ENCODE measurements at regions not wholly inside any gene's neighbourhood (a gene's known extent, or its start where the extent isn't known, plus 50 kb on each side); places are given as distances from the start of the nearest gene placed in this dataset.

DNA sequence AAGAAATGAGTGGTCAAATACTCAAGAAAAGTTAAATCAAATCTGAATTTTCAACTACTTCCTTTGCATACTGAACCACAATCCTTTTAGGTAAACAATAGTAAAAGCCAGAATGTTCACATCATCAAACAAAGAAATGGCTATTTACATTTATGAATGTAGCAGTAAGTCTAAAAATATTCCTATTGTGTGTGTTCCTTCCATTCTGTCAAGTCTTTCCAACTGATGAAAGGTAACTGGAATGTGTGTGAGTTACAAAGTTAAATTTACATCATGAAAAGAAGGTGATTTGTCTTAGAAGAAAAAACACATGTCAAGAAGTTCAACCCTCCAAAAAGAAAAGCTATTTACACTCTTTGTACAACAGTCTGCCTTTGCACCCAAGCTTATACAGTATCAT, 203.1 kb downstream of the SIPA1L2 start:
- Histone ChIP-seq H3K4me2 (ENCODE audit: control insufficient read depth, extremely low read depth, insufficient read depth, low read depth, low read length) (no peak overlapping the region), H3K4me3 (ENCODE audit: control insufficient read depth in 2 of 3, extremely low read depth in 1 of 3, insufficient read depth in 2 of 3, low read depth in 1 of 3, low read length in 3 of 3) (no peak overlapping the region), H3K4me1 (ENCODE audit: control insufficient read depth, extremely low read depth, insufficient read depth, low read length) (peaks cover 13% of the 10 kb centered on the region), H3K9me1 (ENCODE audit: control insufficient read depth, extremely low read depth, insufficient read depth, low read length) (no peaks in the 10 kb centered on the region), H3K9me3 (ENCODE audit: control insufficient read depth, low read depth, low read length) (no peaks in the 10 kb centered on the region), H3K27me3 (ENCODE audit: control insufficient read depth, extremely low read depth, insufficient read depth, low read length) (no peaks in the 10 kb centered on the region), H3K27ac (ENCODE audit: control insufficient read depth, insufficient read depth, low read length) (no peak overlapping the region), H2AFZ (ENCODE audit: control insufficient read depth, low read length) (no peak overlapping the region), H3K79me2 (ENCODE audit: control insufficient read depth, insufficient read depth, low read length) (no peaks in the 10 kb centered on the region), H3K9ac (ENCODE audit: control insufficient read depth, extremely low read depth, insufficient read depth, low read length) (no peak overlapping the region), H4K20me1 (ENCODE audit: control insufficient read depth, extremely low read depth, insufficient read depth, low read length) (no peaks in the 10 kb centered on the region), H3K36me3 (ENCODE audit: control insufficient read depth in 2 of 2, extremely low read depth in 1 of 2, insufficient read depth in 2 of 2, low read length in 2 of 2) (no peaks in the 10 kb centered on the region)
- DNase-seq (ENCODE audit: low read depth, low spot score): no peak
- dilution Hi-C loops (cut with MboI; ENCODE audit: extremely low pct_ligation_motif_present, low sequenced_read_pairs): no loop called here
- no peak for FAIRE-seq
- no peak for TF ChIP-seq EZH2 (IDR thresholded peaks at IDR 0.05; ENCODE audit: low read length)
- TF ChIP-seq, protein P1, sequence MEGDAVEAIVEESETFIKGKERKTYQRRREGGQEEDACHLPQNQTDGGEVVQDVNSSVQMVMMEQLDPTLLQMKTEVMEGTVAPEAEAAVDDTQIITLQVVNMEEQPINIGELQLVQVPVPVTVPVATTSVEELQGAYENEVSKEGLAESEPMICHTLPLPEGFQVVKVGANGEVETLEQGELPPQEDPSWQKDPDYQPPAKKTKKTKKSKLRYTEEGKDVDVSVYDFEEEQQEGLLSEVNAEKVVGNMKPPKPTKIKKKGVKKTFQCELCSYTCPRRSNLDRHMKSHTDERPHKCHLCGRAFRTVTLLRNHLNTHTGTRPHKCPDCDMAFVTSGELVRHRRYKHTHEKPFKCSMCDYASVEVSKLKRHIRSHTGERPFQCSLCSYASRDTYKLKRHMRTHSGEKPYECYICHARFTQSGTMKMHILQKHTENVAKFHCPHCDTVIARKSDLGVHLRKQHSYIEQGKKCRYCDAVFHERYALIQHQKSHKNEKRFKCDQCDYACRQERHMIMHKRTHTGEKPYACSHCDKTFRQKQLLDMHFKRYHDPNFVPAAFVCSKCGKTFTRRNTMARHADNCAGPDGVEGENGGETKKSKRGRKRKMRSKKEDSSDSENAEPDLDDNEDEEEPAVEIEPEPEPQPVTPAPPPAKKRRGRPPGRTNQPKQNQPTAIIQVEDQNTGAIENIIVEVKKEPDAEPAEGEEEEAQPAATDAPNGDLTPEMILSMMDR (optimal IDR thresholded peaks at IDR 0.05 in 1 of 3, IDR thresholded peaks at IDR 0.05 in 1 of 3, conservative IDR thresholded peaks at IDR 0.05 in 1 of 3; ENCODE audit: extremely low read depth in 1 of 3, insufficient read depth in 2 of 3, low read length in 3 of 3): no peak

- H3K36me3 ChIP-seq (ENCODE audit: control insufficient read depth in 2 of 2, extremely low read depth in 1 of 2, insufficient read depth in 2 of 2, low read length in 2 of 2): no peaks in the 10 kb centered on the region
- no peak overlapping the region for H3K27ac ChIP-seq (ENCODE audit: control insufficient read depth, insufficient read depth, low read length)
- dilution Hi-C loops (cut with MboI; ENCODE audit: extremely low pct_ligation_motif_present, low sequenced_read_pairs): no loop called here
- FAIRE-seq (no peak), DNase-seq (ENCODE audit: low read depth, low spot score) (no peak)
- no peak overlapping the region for H3K9ac ChIP-seq (ENCODE audit: control insufficient read depth, extremely low read depth, insufficient read depth, low read length)
- H3K27me3 ChIP-seq (ENCODE audit: control insufficient read depth, extremely low read depth, insufficient read depth, low read length): no peaks in the 10 kb centered on the region
- H3K79me2 ChIP-seq (ENCODE audit: control insufficient read depth, insufficient read depth, low read length): no peaks in the 10 kb centered on the region
- TF ChIP-seq EZH2 (IDR thresholded peaks at IDR 0.05; ENCODE audit: low read length): no peak
- TF ChIP-seq, protein P1 (optimal IDR thresholded peaks at IDR 0.05 in 1 of 3, IDR thresholded peaks at IDR 0.05 in 1 of 3, conservative IDR thresholded peaks at IDR 0.05 in 1 of 3; ENCODE audit: extremely low read depth in 1 of 3, insufficient read depth in 2 of 3, low read length in 3 of 3): no peak
- H3K9me1 ChIP-seq (ENCODE audit: control insufficient read depth, extremely low read depth, insufficient read depth, low read length): no peaks in the 10 kb centered on the region
- H2AFZ ChIP-seq (ENCODE audit: control insufficient read depth, low read length): no peak overlapping the region
- H3K4me1 ChIP-seq (ENCODE audit: control insufficient read depth, extremely low read depth, insufficient read depth, low read length): peaks cover 14% of the 10 kb centered on the region
- no peaks in the 10 kb centered on the region for H3K9me3 ChIP-seq (ENCODE audit: control insufficient read depth, low read depth, low read length)
- H3K4me2 ChIP-seq (ENCODE audit: control insufficient read depth, extremely low read depth, insufficient read depth, low read depth, low read length): no peak overlapping the region
- no peaks in the 10 kb centered on the region for H4K20me1 ChIP-seq (ENCODE audit: control insufficient read depth, extremely low read depth, insufficient read depth, low read length)
- H3K4me3 ChIP-seq (ENCODE audit: control insufficient read depth in 2 of 3, extremely low read depth in 1 of 3, insufficient read depth in 2 of 3, low read depth in 1 of 3, low read length in 3 of 3): no peak overlapping the region
Observed at GRCh38 chr1:232425421-232425820, 204.5 kb downstream of the SIPA1L2 start.

Measured in keratinocyte (primary cell).